IMR-90 (cell line): ENCODE measurements at regions not wholly inside any gene's neighbourhood (a gene's known extent, or its start where the extent isn't known, plus 50 kb on each side); places are given as distances from the start of the nearest gene placed in this dataset.

Experiments used
- ATAC-seq: fragments of 200-7000 bp; cut with Tn5 transposase; 2 replicates; pipeline ENCODE4 v1.9.1; 2020; ENCODE audit warnings: low read depth, mild to moderate bottlenecking, moderate library complexity
- BruUV-seq: library from RNA; stranded (reverse); fragments of 400-500 nt; replicated peaks from 2 replicates; lab custom pipeline; 2021; lab: Mats Ljungman, UMichigan
- CTCF ChIA-PET: fragments of 300-600 bp; formaldehyde crosslinking; extraction: SDS; loops from one replicate; lab custom pipeline; 2021; ENCODE audit warnings: antibody characterized with exemption; lab: Yijun Ruan, JAX
- POLR2A ChIA-PET: fragments of 300-600 bp; sonication (Branson Sonifier 250); formaldehyde crosslinking; loops from one replicate; lab custom pipeline; 2022; ENCODE audit warnings: antibody characterized with exemption; ENCODE audit not compliant: unreplicated experiment; lab: Charles Lee
- DNase-seq: peaks from one replicate; pipeline ENCODE4 v3.0.0; 2013
- H2AFZ ChIP-seq: replicated peaks from 2 replicates; pipeline ENCODE3; 2013; ENCODE audit warnings: low read length, mild to moderate bottlenecking; ENCODE audit not compliant: poor library complexity
- H2AK5ac ChIP-seq: 2 replicates; pipeline ENCODE4 v1.6.1; 2013; ENCODE audit warnings: low read depth, low read length, inconsistent platforms
- H2AK9ac ChIP-seq: replicated peaks from 2 replicates; pipeline ENCODE3; 2013; ENCODE audit warnings: mild to moderate bottlenecking, low read depth, low read length, moderate library complexity; ENCODE audit not compliant: poor library complexity
- H2BK120ac ChIP-seq: 2 replicates; pipeline ENCODE4 v1.6.1; 2013; ENCODE audit warnings: low read depth, low read length, inconsistent platforms
- H2BK15ac ChIP-seq: 3 replicates; pipeline ENCODE4 v1.6.1; 2013; ENCODE audit warnings: low read depth, low read length, inconsistent platforms
- H2BK20ac ChIP-seq: 2 replicates; pipeline ENCODE4 v1.6.1; 2013; ENCODE audit warnings: low read depth, mild to moderate bottlenecking, inconsistent platforms, low read length, moderate library complexity
- H2BK5ac ChIP-seq: 2 replicates; pipeline ENCODE4 v1.6.1; 2013; ENCODE audit warnings: mild to moderate bottlenecking, low read depth, low read length, inconsistent platforms; ENCODE audit not compliant: poor library complexity, severe bottlenecking
- H3K14ac ChIP-seq: replicated peaks from 2 replicates; pipeline ENCODE4 v1.6.1; 2013; ENCODE audit warnings: low read depth, low read length, inconsistent platforms
- H3K18ac ChIP-seq: 2 replicates; pipeline ENCODE4 v1.6.1; 2013; ENCODE audit warnings: low read depth, low read length, control low read depth
- H3K23ac ChIP-seq: 2 replicates; pipeline ENCODE4 v1.6.1; 2013; ENCODE audit warnings: low read depth, low read length, inconsistent platforms
- H3K27ac ChIP-seq: 2 replicates; pipeline ENCODE4 v1.5.1; 2013; ENCODE audit warnings: mild to moderate bottlenecking, control low read depth, low read length; ENCODE audit not compliant: insufficient read depth
- H3K27me3 ChIP-seq: 2 replicates; pipeline ENCODE4 v1.6.1; 2013; ENCODE audit warnings: low read length; ENCODE audit not compliant: control insufficient read depth, insufficient read depth
- H3K36me3 ChIP-seq: 2 replicates; pipeline ENCODE4 v1.6.1; 2013; ENCODE audit warnings: low read length, mixed read lengths; ENCODE audit not compliant: control insufficient read depth, insufficient read depth
- H3K4ac ChIP-seq: 2 replicates; pipeline ENCODE4 v1.6.1; 2013; ENCODE audit warnings: low read depth, low read length, inconsistent platforms
- H3K4me1 ChIP-seq: 2 replicates; pipeline ENCODE4 v1.6.1; 2013; ENCODE audit warnings: low read length, mixed read lengths; ENCODE audit not compliant: control insufficient read depth, insufficient read depth
- H3K4me2 ChIP-seq: 2 replicates; pipeline ENCODE4 v1.6.1; 2013; ENCODE audit warnings: low read depth, mild to moderate bottlenecking, control low read depth, low read length, moderate library complexity
- H3K4me3 ChIP-seq: 2 replicates; pipeline ENCODE4 v1.5.1; 2013; ENCODE audit warnings: low read depth, mild to moderate bottlenecking, control low read depth, low read length, moderate library complexity; ENCODE audit not compliant: insufficient read depth
- H3K56ac ChIP-seq: 2 replicates; pipeline ENCODE4 v1.6.1; 2013; ENCODE audit warnings: low read length, inconsistent platforms; ENCODE audit not compliant: insufficient read depth; ENCODE audit errors: extremely low read depth
- H3K79me1 ChIP-seq, 2 experiments: 2 replicates each; pipeline ENCODE4 v1.6.1; 2013; ENCODE audit warnings: low read length in 2 of 2, inconsistent platforms in 1 of 2, low read depth in 1 of 2
- H3K9ac ChIP-seq: 2 replicates; pipeline ENCODE4 v1.6.1; 2013; ENCODE audit warnings: low read depth, low read length, control low read depth
- H3K9me1 ChIP-seq: 2 replicates; pipeline ENCODE4 v1.6.1; 2013; ENCODE audit warnings: low read length, inconsistent platforms; ENCODE audit not compliant: insufficient read depth
- H3K9me3 ChIP-seq: 2 replicates; pipeline ENCODE4 v1.6.1; 2013; ENCODE audit warnings: low read length; ENCODE audit not compliant: control insufficient read depth, insufficient read depth
- H4K20me1 ChIP-seq: 2 replicates; pipeline ENCODE4 v1.6.1; 2013; ENCODE audit warnings: low read length, inconsistent platforms; ENCODE audit not compliant: insufficient read depth
- H4K5ac ChIP-seq: 2 replicates; pipeline ENCODE4 v1.6.1; 2013; ENCODE audit warnings: mild to moderate bottlenecking, low read depth, low read length, control low read depth
- H4K8ac ChIP-seq, 2 experiments: 2 replicates each; pipeline ENCODE4 v1.6.1; 2013; ENCODE audit warnings: low read depth in 2 of 2, low read length in 2 of 2, control low read depth in 1 of 2, inconsistent platforms in 1 of 2
- H4K91ac ChIP-seq: 2 replicates; pipeline ENCODE4 v1.6.1; 2013; ENCODE audit warnings: low read depth, low read length, inconsistent platforms; ENCODE audit not compliant: insufficient read depth
- BHLHE40 ChIP-seq: fragments of 150-350 bp; IDR thresholded peaks from 2 replicates; pipeline ENCODE4 v1.6.1; 2016; ENCODE audit warnings: mild to moderate bottlenecking, low read depth, low read length
- CEBPB ChIP-seq: IDR thresholded peaks from 2 replicates; pipeline ENCODE4 v1.6.1; 2012; ENCODE audit warnings: low read depth, low read length, improper control_type of control experiment
- CHD1 ChIP-seq: IDR thresholded peaks from 2 replicates; pipeline ENCODE4 v1.6.1; 2012; ENCODE audit warnings: low read depth, low read length, improper control_type of control experiment
- CTCF ChIP-seq: conservative IDR thresholded peaks from 2 replicates; pipeline ENCODE4 v1.5.1; 2012; ENCODE audit warnings: mild to moderate bottlenecking, low read depth, low read length, improper control_type of control experiment
- FOS ChIP-seq: fragments of 150-350 bp; IDR thresholded peaks from 2 replicates; pipeline ENCODE4 v1.6.1; 2016; ENCODE audit warnings: low read depth, low read length
- MAFK ChIP-seq: IDR thresholded peaks from 2 replicates; pipeline ENCODE4 v1.6.1; 2012; ENCODE audit warnings: low read depth, low read length, improper control_type of control experiment
- MAZ ChIP-seq: IDR thresholded peaks from 2 replicates; pipeline ENCODE4 v1.6.1; 2012; ENCODE audit warnings: low read depth, mild to moderate bottlenecking, low read length, improper control_type of control experiment, moderate library complexity, borderline replicate concordance
- MXI1 ChIP-seq: IDR thresholded peaks from 2 replicates; pipeline ENCODE4 v1.6.1; 2012; ENCODE audit warnings: low read depth, mild to moderate bottlenecking, low read length, moderate library complexity, borderline replicate concordance
- NFE2L2 ChIP-seq: fragments of 150-350 bp; IDR thresholded peaks from 2 replicates; pipeline ENCODE4 v1.6.1; 2016; ENCODE audit warnings: low read depth, mild to moderate bottlenecking, low read length
- POLR2A ChIP-seq: IDR thresholded peaks from 2 replicates; pipeline ENCODE4 v1.6.1; 2012; ENCODE audit warnings: mild to moderate bottlenecking, low read depth, low read length
- RAD21 ChIP-seq: IDR thresholded peaks from 2 replicates; pipeline ENCODE4 v1.6.1; 2012; ENCODE audit warnings: low read length, improper control_type of control experiment
- RCOR1 ChIP-seq: IDR thresholded peaks from 2 replicates; pipeline ENCODE4 v1.6.1; 2012; ENCODE audit warnings: mild to moderate bottlenecking, low read length, improper control_type of control experiment; ENCODE audit not compliant: insufficient replicate concordance
- RFX5 ChIP-seq: IDR thresholded peaks from 2 replicates; pipeline ENCODE4 v1.8.0; 2012; ENCODE audit warnings: low read depth, mild to moderate bottlenecking, low read length, moderate library complexity
- SMC3 ChIP-seq: fragments of 150-350 bp; IDR thresholded peaks from 2 replicates; pipeline ENCODE4 v1.6.1; 2016; ENCODE audit warnings: low read depth, mild to moderate bottlenecking, antibody characterized with exemption, low read length, moderate library complexity
- USF2 ChIP-seq: fragments of 150-350 bp; IDR thresholded peaks from 2 replicates; pipeline ENCODE4 v1.6.1; 2017; ENCODE audit warnings: mild to moderate bottlenecking, antibody characterized with exemption, low read length, low read depth
- WGBS, 2 experiments: methylation state at CpG; one replicate each; pipeline versions ENCODE4 v1.1.5 to v1.1.7; 2013; ENCODE audit warnings: missing lambda C conversion rate in 2 of 2; ENCODE audit not compliant: insufficient read length in 1 of 2; ENCODE audit errors: extremely low coverage in 2 of 2; 5-methylcytosine and 5-hydroxymethylcytosine counted together
- dilution Hi-C: fragments of 300-500 bp; cut with HindIII; formaldehyde crosslinking; loops from one replicate; pipeline ENCODE4 v1.14.3; 2018; ENCODE audit warnings: low sequenced_read_pairs; ENCODE audit not compliant: unreplicated experiment
- in situ Hi-C: fragments of 300-500 bp; cut with MboI; formaldehyde crosslinking; loops from 3 replicates; pipeline ENCODE4 v1.14.3; 2019; ENCODE audit warnings: low sequenced_read_pairs, inconsistent platforms, mixed read lengths
- intact Hi-C: fragments of 100-400 bp; cut with micrococcal nuclease; formaldehyde crosslinking; loops from 2 replicates; pipeline ENCODE4 v1.10.0; 2022
- TF ChIP-seq, protein P1 (sequence below): fragments of 150-350 bp; IDR thresholded peaks from 2 replicates; pipeline ENCODE4 v1.6.1; 2016; ENCODE audit warnings: low read depth, mild to moderate bottlenecking, low read length, moderate library complexity, borderline replicate concordance

DNA sequence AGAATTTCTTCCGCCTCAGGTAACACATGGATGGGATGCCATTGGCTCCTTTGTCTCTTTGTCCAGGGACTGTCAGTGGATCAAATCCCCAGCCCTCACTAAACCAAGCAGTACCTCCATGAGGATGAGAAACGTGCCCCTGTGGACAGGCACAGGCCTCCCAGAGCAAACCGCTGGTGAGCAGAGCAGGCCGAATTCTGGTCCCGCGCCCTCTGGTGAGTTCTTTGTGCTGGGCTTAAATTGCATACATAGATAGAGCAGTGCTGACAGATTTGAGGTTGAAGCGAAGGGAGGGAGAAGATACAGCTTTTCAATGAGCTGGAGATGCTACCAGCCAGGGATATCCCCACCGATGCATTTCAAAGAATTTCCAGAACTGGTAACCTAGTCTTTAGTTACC, 143.8 kb downstream of the HSD17B3 start:
- no peak overlapping the region for H2BK20ac ChIP-seq
- H3K4me2 ChIP-seq = no peak overlapping the region
- DNase-seq (no peak), ATAC-seq (no peak)
- no peak overlapping the region for H2BK5ac ChIP-seq
- H3K9me1 ChIP-seq = no peaks in the 10 kb centered on the region
- H3K4me1 ChIP-seq = no peaks in the 10 kb centered on the region
- H3K9me3 ChIP-seq = no peaks in the 10 kb centered on the region; the same call in 1 of the 2 replicates
- H3K27ac ChIP-seq = no peak overlapping the region
- H4K5ac ChIP-seq = no peak overlapping the region
- in situ Hi-C loops (no loop called here), intact Hi-C loops (no loop called here), dilution Hi-C loops (no loop called here)
- H4K20me1 ChIP-seq = no peaks in the 10 kb centered on the region
- no peak overlapping the region for H2BK120ac ChIP-seq
- no peaks in the 10 kb centered on the region for H3K79me1 ChIP-seq
- H4K8ac ChIP-seq = no peak overlapping the region
- POLR2A ChIA-PET = no interaction called here
- no peak overlapping the region for H2BK15ac ChIP-seq
- H3K36me3 ChIP-seq = no peaks in the 10 kb centered on the region
- 100% methylated on average over 1 of the region's 8 CpGs; no CpG with 5 or more reads in 1 of the 2 experiments for WGBS, 2 experiments
- H4K91ac ChIP-seq = no peak overlapping the region
- no peak for TF ChIP-seq NFE2L2
- TF ChIP-seq RCOR1 = no peak
- no peak for TF ChIP-seq MAFK
- TF ChIP-seq SMC3 = no peak
- no peak for TF ChIP-seq BHLHE40
- TF ChIP-seq RFX5 = no peak
- TF ChIP-seq MXI1 = no peak
- TF ChIP-seq, protein P1, sequence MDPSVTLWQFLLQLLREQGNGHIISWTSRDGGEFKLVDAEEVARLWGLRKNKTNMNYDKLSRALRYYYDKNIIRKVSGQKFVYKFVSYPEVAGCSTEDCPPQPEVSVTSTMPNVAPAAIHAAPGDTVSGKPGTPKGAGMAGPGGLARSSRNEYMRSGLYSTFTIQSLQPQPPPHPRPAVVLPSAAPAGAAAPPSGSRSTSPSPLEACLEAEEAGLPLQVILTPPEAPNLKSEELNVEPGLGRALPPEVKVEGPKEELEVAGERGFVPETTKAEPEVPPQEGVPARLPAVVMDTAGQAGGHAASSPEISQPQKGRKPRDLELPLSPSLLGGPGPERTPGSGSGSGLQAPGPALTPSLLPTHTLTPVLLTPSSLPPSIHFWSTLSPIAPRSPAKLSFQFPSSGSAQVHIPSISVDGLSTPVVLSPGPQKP = no peak
- TF ChIP-seq CTCF = no peak
- no peak for TF ChIP-seq RAD21
- no peak for TF ChIP-seq MAZ
- TF ChIP-seq CEBPB = no peak
- no peak for TF ChIP-seq FOS
- TF ChIP-seq POLR2A = no peak
- TF ChIP-seq USF2 = no peak
- no peak for TF ChIP-seq CHD1
- no peak overlapping the region for H3K14ac ChIP-seq
- H3K23ac ChIP-seq = no peak overlapping the region
- H3K56ac ChIP-seq = no peak overlapping the region
- BruUV-seq = no TSS peak
- no peak overlapping the region for H3K4ac ChIP-seq
- CTCF ChIA-PET = no interaction called here
- H3K27me3 ChIP-seq = peaks cover 31% of the 10 kb centered on the region
- no peak overlapping the region for H3K18ac ChIP-seq
- H3K4me3 ChIP-seq = no peak overlapping the region
- H2AFZ ChIP-seq = no peak overlapping the region
- peak overlapping the region; percentile 61 for H2AK9ac ChIP-seq
- no peak overlapping the region for H3K9ac ChIP-seq
- H2AK5ac ChIP-seq = no peak overlapping the region
